Right lobe of liver (tissue), 6 donors: ENCODE measurements at regions not wholly inside any gene's neighbourhood (a gene's known extent, or its start where the extent isn't known, plus 50 kb on each side); places are given as distances from the start of the nearest gene placed in this dataset.

Experiments
- ATAC-seq, 4 donors: fragments of 200-7000 bp; cut with Tn5 transposase; one replicate each; pipeline ENCODE4 v1.9.1; 2020; ENCODE audit warnings: mild to moderate bottlenecking in 4 of 4, moderate library complexity in 4 of 4
- DNase-seq, 3 donors: peaks; one replicate each; pipeline ENCODE4 v3.0.0-alpha.2; 2020
- H3K27ac ChIP-seq, 3 donors: fragments of 200-600 bp; one replicate each; pipeline ENCODE4 v1.8.0; 2022
- H3K27me3 ChIP-seq, 2 donors: fragments of 200-600 bp; one replicate each; pipeline ENCODE4 v1.8.0; 2022
- H3K36me3 ChIP-seq, 4 donors: fragments of 200-600 bp; sonication (generic) in 1 of 4; one replicate each; pipeline versions ENCODE4 v1.5.1 to v1.8.0; 2017 to 2022; ENCODE audit warnings: control low read depth in 1 of 4
- H3K4me1 ChIP-seq, 4 donors: fragments of 200-600 bp; sonication (generic) in 1 of 4; one replicate each; pipeline versions ENCODE4 v1.5.1 to v1.8.0; 2017 to 2022; ENCODE audit warnings: control low read depth in 1 of 4
- H3K4me3 ChIP-seq, 3 donors: fragments of 200-600 bp; one replicate each; pipeline ENCODE4 v1.8.0; 2022
- H3K9me3 ChIP-seq, 4 donors: fragments of 200-600 bp; sonication (generic) in 1 of 4; one replicate each; pipeline versions ENCODE4 v1.5.1 to v1.8.0; 2017 to 2022; ENCODE audit warnings: control low read depth in 1 of 4
- POLR2A ChIP-seq: fragments of 450-650 bp; IDR thresholded peaks from one replicate; pipeline ENCODE4 v1.6.1; 2017; ENCODE audit warnings: antibody characterized with exemption, mild to moderate bottlenecking
- WGBS: methylation state at CpG from one replicate; pipeline ENCODE4 v1.1.6; 2018; ENCODE audit warnings: low coverage, low lambda C conversion rate; ENCODE audit not compliant: insufficient coverage; ENCODE audit errors: missing lambda C conversion rate; 5-methylcytosine and 5-hydroxymethylcytosine counted together
- intact Hi-C, 2 donors: fragments of 100-400 bp; cut with DNase I; formaldehyde crosslinking; loops; one replicate each; pipeline versions ENCODE4 v1.11.2 to v1.14.1; 2022
- TF ChIP-seq, protein P1 (sequence below), 4 donors: fragments of 200-600 bp in 3 of 4; fragments of 450-650 bp in 1 of 4; IDR thresholded peaks; one replicate each; pipeline versions ENCODE4 v1.5.1 to v1.8.0; 2016 to 2022; ENCODE audit warnings: antibody characterized with exemption in 4 of 4, mild to moderate bottlenecking in 2 of 4
- donor health status: DM: no; HTN: yes; CAD: no.
- donor health status: DM: no; HTN: no; CAD: no.
- donor health status: DM: no; HTN: no; CAD: no.
- donor health status: DM: no; HTN: yes; CAD: no.
- donor health status: DM: no; HTN: yes; CAD: no.

DNA sequence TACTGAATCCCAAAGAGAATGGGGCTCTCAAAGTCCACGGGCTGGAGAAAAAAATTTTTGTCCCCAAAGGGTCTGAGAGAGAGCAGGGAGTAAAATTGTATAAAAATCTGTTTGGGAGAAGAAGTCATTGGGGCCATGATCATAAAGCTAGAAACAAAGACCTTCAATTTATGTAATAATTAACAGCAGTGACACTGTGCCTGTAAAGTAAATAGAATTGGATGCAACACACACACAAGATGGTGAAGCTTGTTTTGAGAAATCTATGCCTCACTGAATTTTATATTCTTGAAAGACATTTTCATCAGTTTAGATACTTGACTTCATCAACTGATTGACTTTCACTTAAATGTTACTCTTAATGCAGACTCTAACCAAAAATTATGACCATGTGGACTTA, 600.5 kb upstream of the ADAMTS5 start:
- ATAC-seq (no peak), DNase-seq (no peak)
- WGBS, result 43% methylated on average over 1 of the region's 1 CpG
- intact Hi-C loops, result no loop called here
- H3K27me3 ChIP-seq, result no peaks in the 10 kb centered on the region
- no peak overlapping the region for H3K4me3 ChIP-seq
- no peaks in the 10 kb centered on the region for H3K9me3 ChIP-seq
- H3K4me1 ChIP-seq, result no peaks in the 10 kb centered on the region
- no peak for TF ChIP-seq POLR2A
- TF ChIP-seq, protein P1, sequence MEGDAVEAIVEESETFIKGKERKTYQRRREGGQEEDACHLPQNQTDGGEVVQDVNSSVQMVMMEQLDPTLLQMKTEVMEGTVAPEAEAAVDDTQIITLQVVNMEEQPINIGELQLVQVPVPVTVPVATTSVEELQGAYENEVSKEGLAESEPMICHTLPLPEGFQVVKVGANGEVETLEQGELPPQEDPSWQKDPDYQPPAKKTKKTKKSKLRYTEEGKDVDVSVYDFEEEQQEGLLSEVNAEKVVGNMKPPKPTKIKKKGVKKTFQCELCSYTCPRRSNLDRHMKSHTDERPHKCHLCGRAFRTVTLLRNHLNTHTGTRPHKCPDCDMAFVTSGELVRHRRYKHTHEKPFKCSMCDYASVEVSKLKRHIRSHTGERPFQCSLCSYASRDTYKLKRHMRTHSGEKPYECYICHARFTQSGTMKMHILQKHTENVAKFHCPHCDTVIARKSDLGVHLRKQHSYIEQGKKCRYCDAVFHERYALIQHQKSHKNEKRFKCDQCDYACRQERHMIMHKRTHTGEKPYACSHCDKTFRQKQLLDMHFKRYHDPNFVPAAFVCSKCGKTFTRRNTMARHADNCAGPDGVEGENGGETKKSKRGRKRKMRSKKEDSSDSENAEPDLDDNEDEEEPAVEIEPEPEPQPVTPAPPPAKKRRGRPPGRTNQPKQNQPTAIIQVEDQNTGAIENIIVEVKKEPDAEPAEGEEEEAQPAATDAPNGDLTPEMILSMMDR (IDR thresholded peaks at IDR 0.05), result no peak
- H3K36me3 ChIP-seq, result no peaks in the 10 kb centered on the region
- H3K27ac ChIP-seq, result no peak overlapping the region

DNA sequence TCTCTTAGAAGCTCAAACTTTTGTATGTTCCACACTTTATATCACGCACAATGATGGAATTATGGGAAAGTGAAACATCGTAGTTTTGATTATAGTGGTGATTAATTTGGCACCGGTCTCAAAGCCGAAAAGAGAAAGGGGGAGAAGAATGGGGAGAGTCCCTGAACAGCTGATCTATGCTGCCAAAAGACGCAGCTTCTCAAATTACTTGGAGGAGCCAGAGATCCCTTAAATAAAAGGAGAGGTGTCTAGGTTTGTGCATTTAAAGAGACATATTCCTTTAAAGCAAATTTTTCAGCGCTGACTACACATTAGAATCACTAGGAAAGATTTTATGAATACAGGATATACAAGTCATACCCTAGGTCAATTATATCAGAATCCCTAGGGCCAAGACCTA, 599.6 kb upstream of the ADAMTS5 start:
- intact Hi-C loops, result no loop called here
- DNase-seq, result no peak
- no peaks in the 10 kb centered on the region for H3K27me3 ChIP-seq
- no peaks in the 10 kb centered on the region for H3K36me3 ChIP-seq
- H3K9me3 ChIP-seq, result no peaks in the 10 kb centered on the region
- WGBS, result 66% methylated on average over 5 of the region's 6 CpGs
- no peak for ATAC-seq
- H3K4me1 ChIP-seq, result no peaks in the 10 kb centered on the region
- TF ChIP-seq, protein P1 (IDR thresholded peaks at IDR 0.05), result no peak
- no peak for TF ChIP-seq POLR2A
- no peak overlapping the region for H3K4me3 ChIP-seq
- H3K27ac ChIP-seq, result no peak overlapping the region

DNA sequence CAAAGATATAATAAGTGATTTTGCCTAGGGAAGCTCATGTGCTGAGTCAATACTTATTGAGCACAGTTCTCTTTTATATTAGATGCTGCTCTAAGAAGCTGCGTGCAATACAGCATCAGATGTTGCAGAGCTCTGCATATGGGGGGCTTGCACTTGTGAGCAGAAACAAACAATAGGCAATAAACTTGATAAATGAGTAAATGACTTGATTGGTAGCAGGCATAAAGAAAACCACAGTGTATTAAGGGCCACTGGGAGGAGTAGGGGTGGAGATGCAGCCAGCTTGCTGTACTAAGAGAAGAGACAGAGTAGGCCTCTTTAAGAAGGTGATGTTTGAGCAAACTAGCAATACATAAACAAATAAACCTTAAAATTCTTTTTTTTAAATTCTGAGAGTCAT, 598.5 kb upstream of the ADAMTS5 start:
- ATAC-seq (no peak), DNase-seq (no peak)
- no peak overlapping the region for H3K27ac ChIP-seq
- TF ChIP-seq POLR2A, result no peak
- TF ChIP-seq, protein P1 (IDR thresholded peaks at IDR 0.05), result no peak
- intact Hi-C loops, result no loop called here
- no peaks in the 10 kb centered on the region for H3K36me3 ChIP-seq
- WGBS, result 82% methylated on average over 1 of the region's 1 CpG
- H3K4me1 ChIP-seq, result no peaks in the 10 kb centered on the region
- no peak overlapping the region for H3K4me3 ChIP-seq
- H3K27me3 ChIP-seq, result no peaks in the 10 kb centered on the region
- H3K9me3 ChIP-seq, result no peaks in the 10 kb centered on the region

DNA sequence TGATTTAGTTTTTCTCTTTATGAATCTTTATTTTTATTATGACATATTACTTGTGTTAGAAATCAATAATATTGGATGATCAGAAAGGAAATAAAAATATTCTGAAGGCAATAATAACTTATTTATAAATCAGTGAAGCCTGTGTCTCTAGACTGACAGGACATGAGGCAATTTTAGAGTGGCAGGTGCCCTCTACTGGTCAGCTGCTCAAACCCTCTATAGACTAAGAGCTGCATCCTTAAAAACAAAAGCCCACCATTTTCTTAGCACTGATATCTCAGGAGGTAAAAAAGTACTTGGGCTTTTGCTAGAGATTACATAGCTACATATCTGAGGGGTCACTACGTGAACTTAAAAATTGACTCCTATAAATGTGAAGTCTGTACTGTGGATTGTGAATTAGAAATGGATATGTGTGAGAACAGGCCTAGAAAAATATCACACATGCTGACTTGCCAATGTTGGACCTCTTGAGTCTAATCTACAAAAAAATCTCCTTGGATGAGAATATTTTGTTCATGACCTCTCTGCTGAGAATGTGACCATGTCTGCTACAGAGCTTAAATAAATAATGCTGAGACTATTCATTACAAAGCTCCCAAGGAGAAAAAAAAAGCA, 597.9 kb upstream of the ADAMTS5 start:
- Histone ChIP-seq H3K4me3 (no peak overlapping the region), H3K27me3 (no peaks in the 10 kb centered on the region), H3K27ac (no peak overlapping the region), H3K4me1 (no peaks in the 10 kb centered on the region), H3K9me3 (no peaks in the 10 kb centered on the region), H3K36me3 (no peaks in the 10 kb centered on the region)
- intact Hi-C loops, result no loop called here
- peak; percentile 73 to 83 (median 78) for ATAC-seq
- peak in 1 of 3 donors; percentile 49 for DNase-seq
- TF ChIP-seq POLR2A, result no peak
- TF ChIP-seq, protein P1 (IDR thresholded peaks at IDR 0.05), result peak; percentile 52 to 74 (median 69)
- WGBS, result 33% methylated on average over 1 of the region's 1 CpG

DNA sequence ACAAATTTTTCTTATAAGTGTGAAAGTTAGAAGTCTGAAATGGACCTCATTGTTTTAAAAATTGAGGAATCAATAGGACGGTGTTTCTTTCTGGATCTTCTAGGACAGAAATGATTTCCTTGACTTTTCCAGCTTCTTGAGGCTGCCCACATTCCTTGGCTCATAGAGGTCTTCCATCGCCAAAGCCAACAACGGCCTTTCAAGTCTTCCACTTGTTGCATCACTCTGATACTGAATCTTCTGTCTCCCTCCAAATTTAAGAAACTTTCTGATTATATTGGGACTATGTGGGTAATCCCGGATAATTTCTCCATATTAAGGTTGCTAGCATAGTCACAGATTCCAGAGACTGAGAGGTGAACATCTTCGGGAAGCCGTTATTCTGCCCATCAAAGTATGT, 595.4 kb upstream of the ADAMTS5 start:
- WGBS, result 67% methylated on average over 5 of the region's 6 CpGs
- ATAC-seq, result no peak
- intact Hi-C loops, result no loop called here

More for the DNA sequence above, 595.4 kb upstream of the ADAMTS5 start:
- no peaks in the 10 kb centered on the region for H3K36me3 ChIP-seq
- H3K27me3 ChIP-seq, result no peaks in the 10 kb centered on the region
- H3K27ac ChIP-seq, result no peak overlapping the region
- TF ChIP-seq, protein P1 (IDR thresholded peaks at IDR 0.05), result no peak
- no peak for TF ChIP-seq POLR2A
- DNase-seq, result no peak
- H3K4me3 ChIP-seq, result no peak overlapping the region
- H3K4me1 ChIP-seq, result no peaks in the 10 kb centered on the region
- H3K9me3 ChIP-seq, result no peaks in the 10 kb centered on the region
